ENCODE measurements at regions not wholly inside any gene's neighbourhood (a gene's known extent, or its start where the extent isn't known, plus 50 kb on each side); places are given as distances from the start of the nearest gene placed in this dataset.

- no CpG with 5 or more reads among the region's 1 CpG for WGBS (ENCODE audit: insufficient coverage)
- H3K4me1 Mint-ChIP-seq = no peaks in the 10 kb centered on the region
These were observed 144.9 kb downstream of the LRIG3 start for GRCh38 chr12:58775396-58775795.

DNA sequence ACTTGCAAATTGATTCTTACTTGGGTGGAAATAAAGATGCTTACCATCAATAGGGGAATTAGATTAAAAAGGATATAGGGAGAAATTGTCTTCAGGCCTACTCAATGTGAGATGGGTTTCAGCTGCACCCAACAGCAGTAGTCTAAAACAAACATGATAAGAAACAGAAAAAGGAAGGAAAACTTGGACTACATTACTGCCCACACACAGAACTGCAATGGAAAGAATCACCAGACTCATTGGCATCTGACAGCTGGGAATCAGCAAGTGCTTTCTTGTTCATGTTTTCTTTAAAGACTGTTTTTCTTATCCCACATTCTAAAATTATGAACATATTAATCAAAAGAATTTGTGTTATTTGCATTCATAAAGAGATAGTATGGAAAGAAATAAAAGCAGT is 144.2 kb downstream of the LRIG3 start:
- no peaks in the 10 kb centered on the region for H3K79me2 ChIP-seq (ENCODE audit: insufficient read depth, low read length)
- peaks cover 0 to 6% (median 2%) of the 10 kb centered on the region in 7 donors for H3K9me3 Mint-ChIP-seq
- H4K20me1 ChIP-seq (ENCODE audit: insufficient read depth, low read length) = no peaks in the 10 kb centered on the region
- no peak overlapping the region for H3K27ac ChIP-seq (ENCODE audit: low read depth in 1 of 2, low read length in 2 of 2)
- TF ChIP-seq CTCF (IDR thresholded peaks at IDR 0.05) = no peak
- no peak overlapping the region for H2AFZ ChIP-seq (ENCODE audit: insufficient read depth, low read depth, low read length, poor library complexity, severe bottlenecking)
- no peak overlapping the region for H3K4me3 Mint-ChIP-seq
- no peaks in the 10 kb centered on the region for H3K36me3 Mint-ChIP-seq
- no peaks in the 10 kb centered on the region for H3K4me1 Mint-ChIP-seq
- H3K27me3 ChIP-seq (ENCODE audit: control insufficient read depth in 2 of 2, insufficient read depth in 2 of 2, low read length in 2 of 2) = no peaks in the 10 kb centered on the region
- no peaks in the 10 kb centered on the region for H3K27me3 Mint-ChIP-seq (ENCODE audit: low read depth in 3 of 3)
- no peak overlapping the region for H3K4me3 ChIP-seq (replicated peaks in 1 of 3; ENCODE audit: low read depth in 2 of 3, low read length in 3 of 3)
- no peak overlapping the region for H3K9ac ChIP-seq (ENCODE audit: insufficient read depth, low read length, poor library complexity, severe bottlenecking)
- no peak overlapping the region for H3K4me2 ChIP-seq (replicated peaks; ENCODE audit: extremely low read depth, low read length, poor library complexity, severe bottlenecking)
- H3K9me3 ChIP-seq (replicated peaks in 1 of 2; ENCODE audit: control insufficient read depth in 1 of 2, insufficient read depth in 1 of 2, low read length in 2 of 2) = peaks cover 0 to 2% of the 10 kb centered on the region in 2 donors
- no peaks in the 10 kb centered on the region for H3K36me3 ChIP-seq (replicated peaks in 1 of 2; ENCODE audit: control insufficient read depth in 1 of 2, insufficient read depth in 2 of 2, low read length in 2 of 2)
- H3K27ac Mint-ChIP-seq = no peak overlapping the region
- no peaks in the 10 kb centered on the region for H3K4me1 ChIP-seq (ENCODE audit: control insufficient read depth in 1 of 2, insufficient read depth in 2 of 2, low read length in 2 of 2)
- intact Hi-C loops (cut with micrococcal nuclease) = no loop called here
- DNase-seq = no peak

More at GRCh38 chr12:58775396-58775795, 144.9 kb downstream of the LRIG3 start:
- Histone ChIP-seq H3K36me3 (replicated peaks in 1 of 2; ENCODE audit: control insufficient read depth in 1 of 2, insufficient read depth in 2 of 2, low read length in 2 of 2) (no peaks in the 10 kb centered on the region), H3K9ac (ENCODE audit: insufficient read depth, low read length, poor library complexity, severe bottlenecking) (no peak overlapping the region), H3K9me3 (replicated peaks in 1 of 2; ENCODE audit: control insufficient read depth in 1 of 2, insufficient read depth in 1 of 2, low read length in 2 of 2) (no peaks in the 10 kb centered on the region), H3K4me2 (replicated peaks; ENCODE audit: extremely low read depth, low read length, poor library complexity, severe bottlenecking) (no peak overlapping the region), H3K4me1 (ENCODE audit: control insufficient read depth in 1 of 2, insufficient read depth in 2 of 2, low read length in 2 of 2) (no peaks in the 10 kb centered on the region), H2AFZ (ENCODE audit: insufficient read depth, low read depth, low read length, poor library complexity, severe bottlenecking) (no peak overlapping the region), H3K79me2 (ENCODE audit: insufficient read depth, low read length) (no peaks in the 10 kb centered on the region), H3K4me3 (replicated peaks in 1 of 3; ENCODE audit: low read depth in 2 of 3, low read length in 3 of 3) (no peak overlapping the region), H3K27me3 (ENCODE audit: control insufficient read depth in 2 of 2, insufficient read depth in 2 of 2, low read length in 2 of 2) (no peaks in the 10 kb centered on the region), H3K27ac (ENCODE audit: low read depth in 1 of 2, low read length in 2 of 2) (no peak overlapping the region), H4K20me1 (ENCODE audit: insufficient read depth, low read length) (no peaks in the 10 kb centered on the region)
- no peak for TF ChIP-seq CTCF (IDR thresholded peaks at IDR 0.05)
- Mint-ChIP-seq H3K27ac (no peak overlapping the region), H3K27me3 (ENCODE audit: low read depth in 3 of 3) (no peaks in the 10 kb centered on the region), H3K9me3 (peaks cover 0 to 8% (median 2%) of the 10 kb centered on the region in 7 donors), H3K36me3 (no peaks in the 10 kb centered on the region), H3K4me3 (no peak overlapping the region)
- no peak for DNase-seq
- intact Hi-C loops (cut with micrococcal nuclease) = no loop called here

Data from CD14-positive monocyte (primary cell).